K562 (cell line): ENCODE measurements at regions not wholly inside any gene's neighbourhood (a gene's known extent, or its start where the extent isn't known, plus 50 kb on each side); places are given as distances from the start of the nearest gene placed in this dataset.

ENCODE experiments used
- ATAC-seq: fragments of 200-7000 bp; cut with Tn5 transposase; 3 replicates; pipeline ENCODE4 v1.9.1; 2020; ENCODE audit warnings: moderate library complexity
- BruUV-seq: library from RNA; stranded (reverse); fragments of 400-500 nt; replicated peaks from 2 replicates; lab custom pipeline; 2021; lab: Mats Ljungman, UMichigan
- CTCF ChIA-PET: fragments of 300-600 bp; formaldehyde crosslinking; extraction: SDS; loops from one replicate; lab custom pipeline; 2021; ENCODE audit warnings: low intra/inter-chr PET ratio; lab: Yijun Ruan, JAX
- POLR2A ChIA-PET: fragments of 300-600, 350-650 bp; sonication (Branson Sonifier 250); formaldehyde crosslinking; extraction: SDS; loops from one replicate; lab custom pipeline; 2021; ENCODE audit warnings: antibody characterized with exemption, inconsistent platforms; lab: Yijun Ruan, JAX
- DNase-seq, 4 experiments: peaks; one replicate each; pipeline versions ENCODE4 v3.0.0 to v3.0.0-alpha.2; 2011 to 2018; ENCODE audit warnings: low spot score in 3 of 4, mixed read lengths in 3 of 4; ENCODE audit errors: extremely low read depth in 1 of 4
- FAIRE-seq: peaks from 2 replicates; lab custom pipeline; 2011; peaks lifted over from hg19 to GRCh38; lab: Jason Lieb, UNC
- H2AFZ ChIP-seq: 2 replicates; pipeline ENCODE4 v1.6.0; 2011; ENCODE audit warnings: low read depth, low read length, control low read depth, inconsistent platforms
- H3K27ac ChIP-seq: fragments of 200-600 bp; 3 replicates; pipeline ENCODE4 v1.8.0; 2011; ENCODE audit warnings: low read depth, mild to moderate bottlenecking, control low read depth, inconsistent platforms, low read length, moderate library complexity, mixed read lengths; ENCODE audit errors: extremely low read depth
- H3K27me3 ChIP-seq, 2 experiments: fragments of 300-600 bp in 1 of 2; 2 replicates in 1 of 2; 3 replicates in 1 of 2; pipeline versions ENCODE4 v1.6.0 to v1.8.0; 2011; ENCODE audit warnings: inconsistent platforms in 2 of 2, low read length in 2 of 2, mild to moderate bottlenecking in 1 of 2, mixed read lengths in 1 of 2, moderate library complexity in 1 of 2; ENCODE audit not compliant: control insufficient read depth in 2 of 2, insufficient read depth in 2 of 2
- H3K36me3 ChIP-seq: fragments of 300-600 bp; 3 replicates; pipeline ENCODE4 v1.8.0; 2011; ENCODE audit warnings: mild to moderate bottlenecking, low read length, inconsistent platforms; ENCODE audit not compliant: control insufficient read depth, insufficient read depth
- H3K4me1 ChIP-seq, 2 experiments: fragments of 200-600 bp in 1 of 2; replicated peaks in 1 of 2; 2 replicates in 1 of 2; 3 replicates in 1 of 2; pipeline versions ENCODE4 v1.5.1 to v1.8.0; 2011; ENCODE audit warnings: inconsistent platforms in 2 of 2, low read length in 2 of 2, mild to moderate bottlenecking in 1 of 2, mixed read lengths in 1 of 2, moderate library complexity in 1 of 2; ENCODE audit not compliant: control insufficient read depth in 2 of 2, insufficient read depth in 2 of 2
- H3K4me2 ChIP-seq: 2 replicates; pipeline ENCODE4 v1.6.1; 2011; ENCODE audit warnings: low read length, control low read depth, inconsistent platforms, mixed read lengths; ENCODE audit not compliant: insufficient read depth
- H3K4me3 ChIP-seq: fragments of 200-600 bp; sonication (generic), shearing (Covaris generic); 2 replicates; pipeline ENCODE4 v1.5.1; 2016; ENCODE audit warnings: control low read depth, inconsistent platforms
- H3K79me2 ChIP-seq: fragments of 200-600 bp; 3 replicates; pipeline ENCODE4 v1.8.0; 2011; ENCODE audit warnings: low read length, inconsistent platforms; ENCODE audit not compliant: control insufficient read depth, insufficient read depth
- H3K9ac ChIP-seq, 2 experiments: 2 replicates each; pipeline versions ENCODE4 v1.6.0 to v1.6.1; 2011; ENCODE audit warnings: low read depth in 2 of 2, low read length in 2 of 2, control low read depth in 1 of 2, inconsistent platforms in 1 of 2, mild to moderate bottlenecking in 1 of 2, mixed read lengths in 1 of 2; ENCODE audit not compliant: insufficient read depth in 1 of 2
- H3K9me1 ChIP-seq: one replicate; pipeline ENCODE4 v1.6.0; 2011; ENCODE audit warnings: inconsistent platforms, mild to moderate bottlenecking, low read length, moderate library complexity; ENCODE audit not compliant: control insufficient read depth, insufficient read depth
- H3K9me3 ChIP-seq: replicated peaks from 2 replicates; pipeline ENCODE4 v1.5.1; 2011; ENCODE audit warnings: low read depth, low read length, inconsistent platforms; ENCODE audit not compliant: control insufficient read depth, insufficient read depth
- H4K20me1 ChIP-seq: replicated peaks from 2 replicates; pipeline ENCODE4 v1.6.1; 2011; ENCODE audit warnings: low read length, inconsistent platforms, mixed read lengths; ENCODE audit not compliant: control insufficient read depth, insufficient read depth
- CEBPZ ChIP-seq: fragments of 150-350 bp; IDR thresholded peaks from 2 replicates; pipeline ENCODE4 v1.6.1; 2014; ENCODE audit warnings: low read depth, mild to moderate bottlenecking, low read length, borderline replicate concordance
- GABPB1 ChIP-seq: sonication (generic); formaldehyde crosslinking; IDR thresholded peaks from 2 replicates; pipeline ENCODE4 v1.8.0; 2022; ENCODE audit warnings: mild to moderate bottlenecking, missing genetic modification reagents
- L3MBTL2 ChIP-seq: fragments of 450-650 bp; IDR thresholded peaks from 2 replicates; pipeline ENCODE4 v1.6.1; 2016; ENCODE audit warnings: mild to moderate bottlenecking, moderate library complexity
- MAFG ChIP-seq: fragments of 450-650 bp; conservative IDR thresholded peaks from 2 replicates; pipeline ENCODE4 v1.6.1; 2016; ENCODE audit warnings: missing genetic modification characterization, missing compliant biosample characterization
- MITF ChIP-seq: IDR thresholded peaks from 2 replicates; pipeline ENCODE4 v1.6.1; 2014; ENCODE audit warnings: antibody characterized with exemption
- MLX ChIP-seq, 2 experiments: fragments of 450-650 bp in 1 of 2; sonication (generic) in 1 of 2; formaldehyde crosslinking; conservative IDR thresholded peaks; 2 replicates each; pipeline versions ENCODE4 v1.4.0 to v1.8.1; 2020 to 2022; ENCODE audit warnings: mild to moderate bottlenecking in 1 of 2, missing genetic modification reagents in 1 of 2
- ZBTB40 ChIP-seq, 2 experiments: fragments of 450-650 bp in 1 of 2; sonication (generic) in 1 of 2; formaldehyde crosslinking in 1 of 2; IDR thresholded peaks; 2 replicates each; pipeline versions ENCODE4 v1.7.1 to v1.9.0; 2016 to 2022; ENCODE audit warnings: inconsistent platforms in 1 of 2, mild to moderate bottlenecking in 1 of 2, missing genetic modification reagents in 1 of 2
- WGBS: fragments of 100-300 bp; shearing (Covaris generic); methylation state at CpG from one replicate; pipeline ENCODE4 v1.1.6; 2016; ENCODE audit warnings: low coverage, mixed read lengths; ENCODE audit not compliant: insufficient coverage; ENCODE audit errors: missing lambda C conversion rate; 5-methylcytosine and 5-hydroxymethylcytosine counted together
- in situ Hi-C: fragments of 300-500 bp; cut with MboI; formaldehyde crosslinking; loops from 4 replicates; pipeline ENCODE4 v1.15.0; 2018; ENCODE audit warnings: inconsistent platforms, mixed read lengths
- intact Hi-C: fragments of 100-400 bp; cut with micrococcal nuclease; formaldehyde crosslinking; loops from 2 replicates; pipeline ENCODE4 v1.14.2; 2022

GRCh38 chr4:58653251-58653650, 1543.1 kb upstream of the IGFBP7 start:
- no peak for ATAC-seq
- Histone ChIP-seq H3K4me1 (no peaks in the 10 kb centered on the region), H2AFZ (no peak overlapping the region), H3K9me3 (peaks cover 1% of the 10 kb centered on the region; the same call in 1 of the 2 replicates), H3K27me3 (no peaks in the 10 kb centered on the region), H3K9ac (no peak overlapping the region), H3K27ac (no peak overlapping the region), H3K4me3 (no peak overlapping the region), H4K20me1 (no peaks in the 10 kb centered on the region), H3K79me2 (no peaks in the 10 kb centered on the region), H3K36me3 (no peaks in the 10 kb centered on the region), H3K9me1 (no peaks in the 10 kb centered on the region), H3K4me2 (no peak overlapping the region)
- CTCF ChIA-PET = no interaction called here
- no peak for FAIRE-seq
- intact Hi-C loops (no loop called here), in situ Hi-C loops (no loop called here)
- POLR2A ChIA-PET = no interaction called here
- BruUV-seq = no TSS peak
- 0% methylated on average over 1 of the region's 1 CpG for WGBS
- DNase-seq = no peak
- TF ChIP-seq CEBPZ (no peak), MAFG (tag) (no peak), MITF (no peak), L3MBTL2 (no peak), GABPB1 (no peak), ZBTB40 (IDR thresholded peaks at IDR 0.05) (no peak), ZBTB40 (CRISPR knock-in tag; IDR thresholded peaks at IDR 0.05) (no peak), MLX (CRISPR knock-in tag; conservative IDR thresholded peaks at IDR 0.05) (no peak)
